ENCODE measurements at regions not wholly inside any gene's neighbourhood (a gene's known extent, or its start where the extent isn't known, plus 50 kb on each side); places are given as distances from the start of the nearest gene placed in this dataset.

GRCh38 chr9:18106006-18106560 is 367.9 kb upstream of the ADAMTSL1 start:
- no peaks in the 10 kb centered on the region for H3K9me3 ChIP-seq
- H3K27ac ChIP-seq, result no peak overlapping the region
- intact Hi-C loops (cut with DNase I), result no loop called here
- H3K27me3 ChIP-seq (replicated peaks; ENCODE audit: insufficient read depth), result peaks cover 6% of the 10 kb centered on the region
- no peaks in the 10 kb centered on the region for H3K36me3 ChIP-seq
- 55% methylated on average over 4 of the region's 4 CpGs for WGBS
- DNase-seq (ENCODE audit: low spot score), result no peak
- no peak overlapping the region for H3K4me3 ChIP-seq
- no peaks in the 10 kb centered on the region for H3K4me1 ChIP-seq (replicated peaks)
- TF ChIP-seq POLR2A (IDR thresholded peaks at IDR 0.05), result no peak
- TF ChIP-seq POLR2AphosphoS5 (IDR thresholded peaks at IDR 0.05), result no peak
- TF ChIP-seq, protein P1, sequence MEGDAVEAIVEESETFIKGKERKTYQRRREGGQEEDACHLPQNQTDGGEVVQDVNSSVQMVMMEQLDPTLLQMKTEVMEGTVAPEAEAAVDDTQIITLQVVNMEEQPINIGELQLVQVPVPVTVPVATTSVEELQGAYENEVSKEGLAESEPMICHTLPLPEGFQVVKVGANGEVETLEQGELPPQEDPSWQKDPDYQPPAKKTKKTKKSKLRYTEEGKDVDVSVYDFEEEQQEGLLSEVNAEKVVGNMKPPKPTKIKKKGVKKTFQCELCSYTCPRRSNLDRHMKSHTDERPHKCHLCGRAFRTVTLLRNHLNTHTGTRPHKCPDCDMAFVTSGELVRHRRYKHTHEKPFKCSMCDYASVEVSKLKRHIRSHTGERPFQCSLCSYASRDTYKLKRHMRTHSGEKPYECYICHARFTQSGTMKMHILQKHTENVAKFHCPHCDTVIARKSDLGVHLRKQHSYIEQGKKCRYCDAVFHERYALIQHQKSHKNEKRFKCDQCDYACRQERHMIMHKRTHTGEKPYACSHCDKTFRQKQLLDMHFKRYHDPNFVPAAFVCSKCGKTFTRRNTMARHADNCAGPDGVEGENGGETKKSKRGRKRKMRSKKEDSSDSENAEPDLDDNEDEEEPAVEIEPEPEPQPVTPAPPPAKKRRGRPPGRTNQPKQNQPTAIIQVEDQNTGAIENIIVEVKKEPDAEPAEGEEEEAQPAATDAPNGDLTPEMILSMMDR (IDR thresholded peaks at IDR 0.05), result no peak

GRCh38 chr9:18109675-18110074 is 364.3 kb upstream of the ADAMTSL1 start:
- intact Hi-C loops (cut with DNase I), result no loop called here
- TF ChIP-seq POLR2A (IDR thresholded peaks at IDR 0.05) (no peak), POLR2AphosphoS5 (IDR thresholded peaks at IDR 0.05) (no peak)
- TF ChIP-seq, protein P1 (IDR thresholded peaks at IDR 0.05), result no peak
- 92% methylated on average over 4 of the region's 4 CpGs for whole genome bisulfite sequencing
- Histone ChIP-seq H3K9me3 (no peaks in the 10 kb centered on the region), H3K4me1 (replicated peaks) (no peaks in the 10 kb centered on the region), H3K4me3 (no peak overlapping the region), H3K27me3 (replicated peaks; ENCODE audit: insufficient read depth) (no peaks in the 10 kb centered on the region), H3K27ac (no peak overlapping the region), H3K36me3 (no peaks in the 10 kb centered on the region)
- no peak for DNase-seq (ENCODE audit: low spot score)

DNA sequence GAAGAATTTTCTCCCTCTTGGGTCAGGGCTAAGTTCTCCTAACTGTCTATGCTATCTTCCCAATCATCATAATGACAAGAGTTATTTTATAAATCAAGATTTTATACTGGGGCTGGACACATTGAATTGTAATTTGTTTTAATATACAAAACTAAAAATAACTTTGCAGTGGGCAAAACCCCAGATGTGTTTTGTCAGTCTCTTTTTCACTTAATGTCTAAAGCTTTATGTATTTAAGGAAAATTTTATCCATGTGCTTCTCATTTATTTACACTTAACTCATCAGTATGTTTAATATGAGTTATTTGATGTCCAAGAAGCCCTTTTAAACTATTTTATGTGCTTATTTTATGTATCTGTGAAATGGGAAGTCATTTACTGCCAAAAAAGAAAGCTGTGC is 362.8 kb upstream of the ADAMTSL1 start:
- Histone ChIP-seq H3K36me3 (no peaks in the 10 kb centered on the region), H3K4me1 (replicated peaks) (no peaks in the 10 kb centered on the region), H3K27me3 (replicated peaks; ENCODE audit: insufficient read depth) (no peaks in the 10 kb centered on the region), H3K4me3 (no peak overlapping the region), H3K9me3 (no peaks in the 10 kb centered on the region), H3K27ac (no peak overlapping the region)
- no peak for DNase-seq (ENCODE audit: low spot score)
- intact Hi-C loops (cut with DNase I), result no loop called here
- no peak for TF ChIP-seq POLR2AphosphoS5 (IDR thresholded peaks at IDR 0.05)
- TF ChIP-seq POLR2A (IDR thresholded peaks at IDR 0.05), result no peak
- TF ChIP-seq, protein P1 (IDR thresholded peaks at IDR 0.05), result no peak

GRCh38 chr9:18114559-18115475 is 359.1 kb upstream of the ADAMTSL1 start:
- WGBS, result 34% methylated on average over 10 of the region's 10 CpGs
- Histone ChIP-seq H3K27ac (no peak overlapping the region), H3K4me1 (replicated peaks) (no peaks in the 10 kb centered on the region), H3K27me3 (replicated peaks; ENCODE audit: insufficient read depth) (no peaks in the 10 kb centered on the region), H3K4me3 (no peak overlapping the region), H3K9me3 (no peaks in the 10 kb centered on the region), H3K36me3 (no peaks in the 10 kb centered on the region)
- TF ChIP-seq, protein P1 (IDR thresholded peaks at IDR 0.05), result no peak
- TF ChIP-seq POLR2AphosphoS5 (IDR thresholded peaks at IDR 0.05), result no peak
- TF ChIP-seq POLR2A (IDR thresholded peaks at IDR 0.05), result no peak
- intact Hi-C loops (cut with DNase I), result no loop called here
- peak; percentile 21 for DNase-seq (ENCODE audit: low spot score)

- H3K27ac ChIP-seq, result no peak overlapping the region
- H3K36me3 ChIP-seq, result no peaks in the 10 kb centered on the region
- intact Hi-C loops (cut with DNase I), result no loop called here
- no peaks in the 10 kb centered on the region for H3K9me3 ChIP-seq
- H3K4me1 ChIP-seq (replicated peaks), result no peaks in the 10 kb centered on the region
- no peak overlapping the region for H3K4me3 ChIP-seq
- no peak for TF ChIP-seq POLR2A (IDR thresholded peaks at IDR 0.05)
- TF ChIP-seq, protein P1 (IDR thresholded peaks at IDR 0.05), result no peak
- no peak for TF ChIP-seq POLR2AphosphoS5 (IDR thresholded peaks at IDR 0.05)
- DNase-seq (ENCODE audit: low spot score), result no peak
- H3K27me3 ChIP-seq (replicated peaks; ENCODE audit: insufficient read depth), result no peaks in the 10 kb centered on the region
Measured at GRCh38 chr9:18118268-18118667, 355.7 kb upstream of the ADAMTSL1 start.

Measured in prostate gland (tissue), 2 donors.